GM18498 (cell line): ENCODE measurements at regions not wholly inside any gene's neighbourhood (a gene's known extent, or its start where the extent isn't known, plus 50 kb on each side); places are given as distances from the start of the nearest gene placed in this dataset.
"Not testable (repeated sequence)": the region's sequence is repeated elsewhere in the genome, so short reads cannot be mapped to it uniquely, and the experiment has no call there.

ENCODE experiments used
- ATAC-seq: cut with Tn5 transposase; IDR thresholded peaks from one replicate; pipeline ENCODE4 v1.9.1; 2021; ENCODE audit warnings: mild to moderate bottlenecking, moderate library complexity; ENCODE audit not compliant: unreplicated experiment

GRCh38 chr4:11817088-11817487 is 388.4 kb upstream of the HS3ST1 start:
- ATAC-seq, result no peak

- no peak for ATAC-seq
Observed at GRCh38 chr4:11814758-11815157, 386.1 kb upstream of the HS3ST1 start.

GRCh38 chr4:11813951-11814446 is 385.3 kb upstream of the HS3ST1 start:
- ATAC-seq, result no peak

- ATAC-seq, result not testable (repeated sequence)
Observed at GRCh38 chr4:11811521-11811920, 382.8 kb upstream of the HS3ST1 start.

GRCh38 chr4:11805842-11806241 is 377.1 kb upstream of the HS3ST1 start:
- no peak for ATAC-seq

GRCh38 chr4:11801466-11802446 is 373.1 kb upstream of the HS3ST1 start:
- no peak for ATAC-seq

GRCh38 chr4:11799196-11799595 is 370.5 kb upstream of the HS3ST1 start:
- no peak for ATAC-seq

GRCh38 chr4:11791797-11792196 is 363.1 kb upstream of the HS3ST1 start:
- ATAC-seq, result no peak

- no peak for ATAC-seq
Observed at GRCh38 chr4:11790230-11790629, 361.5 kb upstream of the HS3ST1 start.

GRCh38 chr4:11783588-11783987 is 354.9 kb upstream of the HS3ST1 start:
- no peak for ATAC-seq

GRCh38 chr4:11782859-11783258 is 354.2 kb upstream of the HS3ST1 start:
- no peak for ATAC-seq

- no peak for ATAC-seq
Observed at GRCh38 chr4:11777447-11777846, 348.8 kb upstream of the HS3ST1 start.

GRCh38 chr4:11774346-11774745 is 345.7 kb upstream of the HS3ST1 start:
- no peak for ATAC-seq

- no peak for ATAC-seq
Observed at GRCh38 chr4:11773798-11774197, 345.1 kb upstream of the HS3ST1 start.

GRCh38 chr4:11769434-11769833 is 340.7 kb upstream of the HS3ST1 start:
- ATAC-seq, result no peak

- ATAC-seq, result no peak
Observed at GRCh38 chr4:11768251-11768972, 339.7 kb upstream of the HS3ST1 start.

- no peak for ATAC-seq
Observed at GRCh38 chr4:11765849-11766453, 337.3 kb upstream of the HS3ST1 start.

GRCh38 chr4:11748164-11748872 is 319.6 kb upstream of the HS3ST1 start:
- ATAC-seq, result no peak

GRCh38 chr4:11746734-11747133 is 318.0 kb upstream of the HS3ST1 start:
- ATAC-seq, result no peak

- no peak for ATAC-seq
Observed at GRCh38 chr4:11743976-11744375, 315.3 kb upstream of the HS3ST1 start.

GRCh38 chr4:11743236-11743635 is 314.5 kb upstream of the HS3ST1 start:
- no peak for ATAC-seq
